K562 (cell line): ENCODE measurements at regions not wholly inside any gene's neighbourhood (a gene's known extent, or its start where the extent isn't known, plus 50 kb on each side); places are given as distances from the start of the nearest gene placed in this dataset.

Experiments
- CREM ChIP-seq: IDR thresholded peaks from 2 replicates; pipeline ENCODE4 v1.6.1; 2014; ENCODE audit warnings: antibody characterized with exemption, low read depth
- NFE2L1 ChIP-seq: fragments of 450-650 bp; IDR thresholded peaks from 2 replicates; pipeline ENCODE4 v1.6.1; 2016; ENCODE audit warnings: missing genetic modification characterization, low read depth, mild to moderate bottlenecking, missing compliant biosample characterization, moderate library complexity, borderline replicate concordance
- POLR2H ChIP-seq: IDR thresholded peaks from 2 replicates; pipeline ENCODE4 v1.6.1; 2016; ENCODE audit warnings: missing genetic modification characterization, low read depth, mild to moderate bottlenecking, control low read depth, missing compliant biosample characterization, moderate library complexity
- ZNF282 ChIP-seq: sonication (generic); formaldehyde crosslinking; IDR thresholded peaks from 2 replicates; pipeline ENCODE4 v1.8.1; 2023; ENCODE audit warnings: missing genetic modification reagents
- TF ChIP-seq, protein P1 (sequence below), 2 experiments: fragments of 450-650 bp; IDR thresholded peaks; 2 replicates each; pipeline ENCODE4 v1.6.1; 2016; ENCODE audit warnings: mild to moderate bottlenecking in 2 of 2, borderline replicate concordance in 1 of 2, low read depth in 1 of 2, moderate library complexity in 1 of 2
- TF ChIP-seq, protein P2 (sequence below): fragments of 250-450 bp; sonication (Bioruptor Pico); IDR thresholded peaks from 2 replicates; pipeline ENCODE4 v1.6.1; 2021; ENCODE audit warnings: mild to moderate bottlenecking

DNA sequence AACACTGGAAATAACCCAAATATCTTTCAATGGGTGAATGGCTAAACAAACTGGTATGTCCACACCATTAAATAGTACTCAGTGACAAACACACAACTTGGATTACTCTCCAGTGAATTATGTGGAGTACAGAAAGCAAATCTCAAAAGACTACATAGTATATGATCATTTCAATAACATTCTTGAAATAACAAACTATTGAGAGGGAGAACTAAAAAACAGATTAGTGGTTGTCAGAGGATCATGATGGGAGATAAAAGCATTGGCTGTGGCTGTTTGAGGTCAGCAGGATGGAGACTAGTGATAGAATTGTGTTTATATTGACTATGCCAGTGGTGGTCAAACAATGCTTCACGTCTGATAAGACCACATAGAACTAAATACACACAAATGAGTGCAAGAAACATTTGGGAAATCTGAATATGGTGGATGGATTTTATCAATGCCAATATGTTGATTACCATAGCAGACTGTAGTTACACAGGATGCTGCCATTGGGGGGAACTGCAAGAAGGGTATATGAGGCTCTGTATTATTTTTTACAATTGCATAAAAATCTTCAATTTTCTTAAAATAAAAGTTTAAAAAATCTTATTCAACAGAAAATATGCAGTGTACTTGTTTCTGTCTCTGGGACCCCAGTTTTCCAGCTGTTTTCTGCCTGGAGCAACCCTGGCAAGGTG, 242.0 kb downstream of the TBXT start (continued):
- TF ChIP-seq, protein P1, sequence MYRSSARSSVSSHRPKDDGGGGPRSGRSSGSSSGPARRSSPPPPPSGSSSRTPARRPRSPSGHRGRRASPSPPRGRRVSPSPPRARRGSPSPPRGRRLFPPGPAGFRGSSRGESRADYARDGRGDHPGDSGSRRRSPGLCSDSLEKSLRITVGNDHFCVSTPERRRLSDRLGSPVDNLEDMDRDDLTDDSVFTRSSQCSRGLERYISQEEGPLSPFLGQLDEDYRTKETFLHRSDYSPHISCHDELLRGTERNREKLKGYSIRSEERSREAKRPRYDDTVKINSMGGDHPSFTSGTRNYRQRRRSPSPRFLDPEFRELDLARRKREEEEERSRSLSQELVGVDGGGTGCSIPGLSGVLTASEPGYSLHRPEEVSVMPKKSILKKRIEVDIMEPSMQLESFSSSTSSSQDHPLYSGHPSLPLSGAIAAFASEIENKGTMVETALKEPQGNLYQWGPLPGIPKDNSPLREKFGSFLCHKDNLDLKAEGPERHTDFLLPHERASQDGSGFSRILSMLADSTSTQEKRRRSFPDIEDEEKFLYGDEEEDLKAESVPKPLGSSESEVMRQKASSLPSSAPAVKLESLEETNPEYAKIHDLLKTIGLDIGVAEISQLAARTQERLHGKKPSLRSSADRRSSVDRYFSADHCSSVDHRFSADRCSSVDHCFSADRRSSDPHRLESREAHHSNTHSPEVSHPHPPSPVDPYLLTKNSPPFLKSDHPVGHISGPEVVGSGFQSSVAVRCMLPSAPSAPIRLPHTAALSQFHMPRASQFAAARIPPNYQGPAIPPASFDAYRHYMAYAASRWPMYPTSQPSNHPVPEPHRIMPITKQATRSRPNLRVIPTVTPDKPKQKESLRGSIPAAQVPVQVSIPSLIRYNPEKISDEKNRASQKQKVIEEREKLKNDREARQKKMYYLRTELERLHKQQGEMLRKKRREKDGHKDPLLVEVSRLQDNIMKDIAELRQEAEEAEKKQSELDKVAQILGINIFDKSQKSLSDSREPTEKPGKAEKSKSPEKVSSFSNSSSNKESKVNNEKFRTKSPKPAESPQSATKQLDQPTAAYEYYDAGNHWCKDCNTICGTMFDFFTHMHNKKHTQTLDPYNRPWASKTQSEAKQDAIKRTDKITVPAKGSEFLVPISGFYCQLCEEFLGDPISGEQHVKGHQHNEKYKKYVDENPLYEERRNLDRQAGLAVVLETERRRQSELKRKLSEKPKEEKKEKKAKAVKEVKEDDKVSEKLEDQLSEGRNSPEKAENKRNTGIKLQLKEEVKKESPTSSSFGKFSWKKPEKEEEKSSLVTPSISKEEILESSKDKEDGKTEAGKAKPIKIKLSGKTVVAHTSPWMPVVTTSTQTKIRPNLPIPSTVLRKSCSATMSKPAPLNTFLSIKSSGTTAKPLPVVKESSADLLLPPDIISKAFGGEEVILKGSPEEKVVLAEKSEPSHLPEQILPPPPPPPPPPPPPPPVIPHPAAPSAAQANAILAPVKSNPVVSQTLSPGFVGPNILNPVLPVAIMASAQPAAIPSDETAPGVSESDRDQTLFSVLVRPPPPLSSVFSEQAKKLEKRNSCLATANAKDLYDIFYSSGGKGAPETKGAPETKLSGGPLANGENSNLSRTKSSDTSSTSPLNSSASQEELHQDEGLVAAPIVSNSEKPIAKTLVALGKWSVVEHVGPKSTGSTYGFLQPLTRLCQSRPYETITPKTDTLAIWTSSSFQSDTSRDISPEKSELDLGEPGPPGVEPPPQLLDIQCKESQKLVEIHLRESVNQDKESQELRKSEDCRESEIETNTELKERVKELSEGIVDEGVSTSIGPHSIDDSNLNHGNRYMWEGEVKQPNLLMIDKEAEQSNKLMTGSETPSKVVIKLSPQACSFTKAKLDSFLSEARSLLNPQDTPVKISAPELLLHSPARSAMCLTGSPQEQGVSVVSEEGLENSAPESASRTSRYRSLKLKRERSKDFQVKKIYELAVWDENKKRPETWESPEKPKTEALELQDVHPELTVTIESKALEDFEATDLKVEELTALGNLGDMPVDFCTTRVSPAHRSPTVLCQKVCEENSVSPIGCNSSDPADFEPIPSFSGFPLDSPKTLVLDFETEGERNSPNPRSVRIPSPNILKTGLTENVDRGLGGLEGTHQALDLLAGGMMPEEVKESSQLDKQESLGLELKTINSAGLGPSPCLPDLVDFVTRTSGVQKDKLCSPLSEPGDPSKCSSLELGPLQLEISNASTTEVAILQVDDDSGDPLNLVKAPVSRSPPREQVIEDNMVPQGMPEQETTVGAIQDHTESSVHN (IDR thresholded peaks at IDR 0.05; ENCODE audit: borderline replicate concordance in 1 of 2, low read depth in 1 of 2) = no peak
- TF ChIP-seq, protein P2, sequence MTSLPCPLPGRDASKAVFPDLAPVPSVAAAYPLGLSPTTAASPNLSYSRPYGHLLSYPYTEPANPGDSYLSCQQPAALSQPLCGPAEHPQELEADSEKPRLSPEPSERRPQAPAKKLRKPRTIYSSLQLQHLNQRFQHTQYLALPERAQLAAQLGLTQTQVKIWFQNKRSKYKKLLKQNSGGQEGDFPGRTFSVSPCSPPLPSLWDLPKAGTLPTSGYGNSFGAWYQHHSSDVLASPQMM (CRISPR knock-in tag) = no peak
- TF ChIP-seq ZNF282 (CRISPR knock-in tag) (no peak), CREM (no peak), POLR2H (tag) (no peak), NFE2L1 (tag) (no peak)
